22Rv1 (cell line): ENCODE measurements at regions not wholly inside any gene's neighbourhood (a gene's known extent, or its start where the extent isn't known, plus 50 kb on each side); places are given as distances from the start of the nearest gene placed in this dataset.

Experiments
- H3K27ac ChIP-seq: fragments of 450-650 bp; 2 replicates; pipeline ENCODE4 v1.5.1; 2017
- ZFX ChIP-seq: fragments of 450-650 bp; IDR thresholded peaks from 2 replicates; pipeline ENCODE4 v1.6.1; 2017; ENCODE audit warnings: antibody characterized with exemption, borderline replicate concordance
- TF ChIP-seq, protein P1 (sequence below): fragments of 450-650 bp; IDR thresholded peaks from 2 replicates; pipeline ENCODE4 v1.5.1; 2017; ENCODE audit warnings: mild to moderate bottlenecking

DNA sequence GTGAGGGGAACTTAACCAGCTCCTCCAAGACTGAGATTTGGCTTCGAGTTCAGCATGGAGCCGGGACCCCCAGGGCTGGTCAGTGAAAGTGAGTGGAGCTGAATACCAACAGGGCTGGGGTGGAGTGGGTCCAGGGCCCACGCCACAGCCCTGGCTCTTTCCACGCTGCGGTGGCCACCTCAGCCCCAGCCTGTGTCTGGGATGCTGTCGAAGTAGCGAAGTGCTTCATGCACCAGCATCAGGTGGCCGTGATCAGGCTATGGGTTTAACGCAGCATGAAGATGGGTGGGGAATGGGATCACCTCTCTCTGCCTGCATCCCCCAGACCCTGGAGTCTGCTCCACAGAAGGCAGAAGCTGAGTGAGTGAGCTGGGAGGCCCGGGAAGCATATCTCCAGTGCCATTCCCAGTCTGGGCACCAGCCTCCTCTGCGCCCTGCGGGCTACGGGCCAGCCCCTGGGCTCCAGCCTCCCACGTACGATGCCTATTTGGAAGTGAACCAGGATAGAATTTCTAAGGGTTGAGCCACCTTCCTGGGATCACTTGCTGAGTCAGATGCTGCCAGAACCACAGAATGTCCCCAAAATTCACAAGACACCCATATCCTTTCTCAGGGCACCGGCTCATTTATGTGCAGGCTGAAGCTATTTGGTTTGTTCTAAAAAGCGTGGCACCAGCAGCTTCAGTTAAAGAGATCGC is 131.1 kb upstream of the CHST15 start:
- TF ChIP-seq ZFX, result no peak
- TF ChIP-seq, protein P1, sequence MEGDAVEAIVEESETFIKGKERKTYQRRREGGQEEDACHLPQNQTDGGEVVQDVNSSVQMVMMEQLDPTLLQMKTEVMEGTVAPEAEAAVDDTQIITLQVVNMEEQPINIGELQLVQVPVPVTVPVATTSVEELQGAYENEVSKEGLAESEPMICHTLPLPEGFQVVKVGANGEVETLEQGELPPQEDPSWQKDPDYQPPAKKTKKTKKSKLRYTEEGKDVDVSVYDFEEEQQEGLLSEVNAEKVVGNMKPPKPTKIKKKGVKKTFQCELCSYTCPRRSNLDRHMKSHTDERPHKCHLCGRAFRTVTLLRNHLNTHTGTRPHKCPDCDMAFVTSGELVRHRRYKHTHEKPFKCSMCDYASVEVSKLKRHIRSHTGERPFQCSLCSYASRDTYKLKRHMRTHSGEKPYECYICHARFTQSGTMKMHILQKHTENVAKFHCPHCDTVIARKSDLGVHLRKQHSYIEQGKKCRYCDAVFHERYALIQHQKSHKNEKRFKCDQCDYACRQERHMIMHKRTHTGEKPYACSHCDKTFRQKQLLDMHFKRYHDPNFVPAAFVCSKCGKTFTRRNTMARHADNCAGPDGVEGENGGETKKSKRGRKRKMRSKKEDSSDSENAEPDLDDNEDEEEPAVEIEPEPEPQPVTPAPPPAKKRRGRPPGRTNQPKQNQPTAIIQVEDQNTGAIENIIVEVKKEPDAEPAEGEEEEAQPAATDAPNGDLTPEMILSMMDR, result no peak
- H3K27ac ChIP-seq, result no peak overlapping the region

DNA sequence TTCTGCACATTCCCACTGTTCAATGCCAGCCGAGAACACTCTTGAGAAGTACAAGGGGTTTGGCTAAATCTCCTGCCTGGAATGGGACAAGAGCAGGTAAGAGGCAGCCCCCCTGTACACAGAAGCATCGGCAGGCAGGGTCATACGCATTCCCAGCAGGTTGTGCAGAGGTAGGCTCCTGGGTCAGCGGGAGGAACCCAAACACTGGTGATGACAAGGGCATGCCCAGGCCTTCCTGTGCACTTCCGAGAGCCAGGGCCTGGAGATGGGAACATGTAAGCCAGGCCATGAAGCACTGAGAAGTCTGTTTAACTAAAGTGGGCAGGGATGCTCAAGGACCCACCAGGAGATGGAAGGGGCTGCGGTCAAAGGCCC is 130.3 kb upstream of the CHST15 start:
- TF ChIP-seq ZFX, result no peak
- TF ChIP-seq, protein P1, result no peak
- no peak overlapping the region for H3K27ac ChIP-seq

DNA sequence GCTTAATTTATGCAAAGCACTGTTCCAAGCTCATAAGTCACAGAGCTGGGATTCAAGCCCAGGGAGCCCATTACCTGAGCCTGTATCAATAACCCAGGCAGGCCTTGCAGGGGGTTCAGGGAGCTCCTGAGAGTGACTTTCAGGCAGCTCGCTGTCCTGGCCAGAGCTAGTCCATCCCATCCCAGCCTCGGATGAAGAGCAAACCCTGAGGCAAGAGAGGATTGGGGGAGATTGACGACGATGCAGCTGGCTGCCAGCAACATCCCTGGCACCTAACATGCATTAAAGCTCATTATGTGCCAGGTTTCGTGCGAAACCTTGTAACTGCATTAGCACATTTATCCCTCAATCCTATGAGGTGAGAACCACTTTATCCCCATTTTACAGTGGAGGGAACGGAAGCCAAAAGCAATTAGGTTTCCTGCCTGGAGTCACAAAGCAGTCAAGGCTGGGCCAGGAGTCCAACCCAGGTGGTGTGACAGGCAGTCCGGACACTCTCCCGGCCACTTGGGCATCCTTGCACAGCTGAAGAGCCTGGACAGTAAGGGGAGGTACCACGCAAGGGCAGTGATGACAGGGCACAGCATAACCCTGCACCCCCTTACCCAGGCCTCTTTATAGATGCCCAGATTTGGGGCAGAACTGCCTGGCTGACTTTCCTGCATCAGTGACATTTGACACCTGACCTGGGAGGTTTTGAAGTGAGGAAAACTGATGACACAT is 129.8 kb upstream of the CHST15 start:
- no peak for TF ChIP-seq ZFX
- TF ChIP-seq, protein P1, result no peak

DNA sequence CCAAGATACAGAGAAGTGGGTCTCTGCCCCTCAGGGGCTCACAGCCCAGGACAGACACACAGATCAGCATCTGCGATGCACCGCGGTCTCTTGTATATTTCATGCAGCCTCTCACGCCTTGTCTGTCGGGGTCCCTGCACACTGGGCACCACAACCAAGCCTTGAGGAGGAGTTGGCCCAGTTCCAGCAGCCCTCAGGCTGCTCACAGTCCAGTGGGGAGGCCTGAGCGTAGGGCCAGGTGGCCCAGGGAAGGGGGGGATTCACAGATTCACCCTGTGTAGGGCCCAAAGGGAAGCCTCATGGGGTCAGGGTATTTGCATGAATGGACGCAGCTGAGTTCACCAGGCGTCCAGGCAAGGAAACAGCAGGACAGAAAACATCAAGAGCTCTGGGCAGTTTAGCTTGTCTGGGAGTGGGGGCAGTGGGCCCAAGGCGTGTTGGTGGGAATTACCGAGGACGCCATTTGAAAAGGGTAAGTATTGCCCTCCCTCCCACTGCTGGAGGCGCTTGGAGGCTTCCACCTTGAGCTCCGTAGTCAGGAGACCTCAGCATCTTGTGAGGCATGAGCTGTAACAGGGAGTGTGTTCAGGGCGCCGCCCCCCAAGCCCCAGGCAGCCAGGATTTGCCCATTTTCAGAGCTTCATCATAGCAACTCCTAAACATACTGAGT is 129.1 kb upstream of the CHST15 start:
- no peak overlapping the region for H3K27ac ChIP-seq
- TF ChIP-seq ZFX, result no peak
- TF ChIP-seq, protein P1, result no peak

More for the DNA sequence above, 129.8 kb upstream of the CHST15 start:
- no peak overlapping the region for H3K27ac ChIP-seq

DNA sequence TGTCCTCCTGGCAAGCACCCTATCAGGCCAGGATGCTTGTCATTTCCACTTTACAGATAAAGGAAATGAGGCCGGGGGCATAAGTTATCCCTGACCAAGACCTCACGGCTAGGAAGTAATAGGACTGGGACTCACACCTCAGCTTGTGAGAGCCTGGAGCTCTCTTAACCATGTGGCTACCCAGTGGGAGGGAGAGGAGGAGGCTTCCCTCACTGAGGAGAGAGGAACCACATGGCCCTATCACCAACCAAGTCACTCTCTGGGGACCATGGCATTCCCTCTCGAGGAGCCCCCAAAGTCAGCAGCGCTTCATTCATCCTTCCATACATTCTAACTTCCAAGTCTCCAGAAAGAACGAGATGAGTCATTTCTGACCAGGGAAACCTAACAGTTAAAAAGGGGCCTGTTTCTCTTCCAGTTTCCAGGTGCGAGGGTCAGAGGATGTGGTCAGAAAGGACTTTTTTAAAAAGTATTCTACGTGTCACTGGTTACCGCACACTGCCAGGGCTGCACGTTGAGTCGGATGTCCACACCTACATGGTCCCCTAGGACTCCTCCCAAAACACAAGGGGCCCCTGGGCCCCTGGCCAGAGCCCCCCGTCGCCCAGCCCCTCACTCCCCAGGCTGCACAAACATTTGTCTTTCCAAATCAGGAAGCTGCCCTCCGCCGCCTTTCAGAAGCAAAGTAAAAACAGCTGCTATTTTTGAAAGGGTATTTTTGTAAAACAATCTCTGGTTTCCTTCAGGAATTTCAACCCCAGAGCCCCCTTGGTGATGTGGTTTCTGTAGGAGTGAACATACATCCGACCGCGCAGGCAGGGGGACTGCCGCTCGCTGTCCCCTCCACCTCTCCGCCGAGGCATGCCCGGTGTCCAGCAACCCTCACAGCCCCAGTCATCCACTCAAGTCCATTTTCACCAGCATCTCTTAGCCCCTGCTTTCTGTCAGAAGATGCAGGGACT is 128.2 kb upstream of the CHST15 start:
- no peak for TF ChIP-seq ZFX
- TF ChIP-seq, protein P1, result no peak
- H3K27ac ChIP-seq, result no peak overlapping the region

DNA sequence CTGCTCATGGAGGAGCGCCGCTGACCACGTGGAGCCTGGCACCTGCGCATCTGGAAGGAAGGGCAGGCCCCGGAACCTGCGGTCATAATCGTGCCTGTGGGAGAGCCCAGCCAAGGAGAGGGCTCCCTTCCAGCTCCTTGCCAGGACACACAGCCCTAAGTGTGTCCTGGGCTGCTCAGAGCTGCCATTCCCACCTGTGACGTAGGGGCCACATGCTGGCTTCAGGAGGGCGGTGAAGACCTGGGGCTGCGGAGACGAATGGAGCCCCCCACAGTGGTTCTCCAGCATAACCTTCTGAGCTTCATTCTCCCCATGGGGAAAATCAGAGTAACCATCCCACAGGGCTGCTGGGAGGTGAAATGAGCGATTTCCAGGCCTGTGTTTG is 127.6 kb upstream of the CHST15 start:
- TF ChIP-seq, protein P1, result no peak
- TF ChIP-seq ZFX, result no peak
- no peak overlapping the region for H3K27ac ChIP-seq
